NCI-H748 (cell line): ENCODE measurements at regions not wholly inside any gene's neighbourhood (a gene's known extent, or its start where the extent isn't known, plus 50 kb on each side); places are given as distances from the start of the nearest gene placed in this dataset.

Experiments
- DNase-seq: peaks from one replicate; lab custom pipeline; 2025; ENCODE audit not compliant: unreplicated experiment; lab: John Stamatoyannopoulos, UW

DNA sequence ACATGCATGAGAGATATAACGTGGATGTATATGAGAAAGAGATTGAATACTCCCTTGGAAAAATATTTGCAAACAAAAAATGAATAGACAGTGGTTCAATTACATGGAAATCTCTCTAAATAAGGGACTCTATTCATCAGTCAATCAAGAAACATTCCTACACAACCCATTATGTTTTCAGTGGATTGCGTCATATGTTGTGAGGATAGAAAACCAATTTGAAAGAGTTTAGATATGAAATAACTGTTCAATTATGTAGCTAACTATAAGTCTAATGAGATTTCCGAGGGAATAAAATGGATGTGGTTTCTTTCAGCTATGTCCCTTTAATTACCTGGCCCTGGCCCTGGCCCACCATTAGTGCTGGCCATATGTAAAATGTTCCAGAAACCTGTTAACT lies 86.7 kb upstream of the TMCO5A start:
- no peak for DNase-seq

DNA sequence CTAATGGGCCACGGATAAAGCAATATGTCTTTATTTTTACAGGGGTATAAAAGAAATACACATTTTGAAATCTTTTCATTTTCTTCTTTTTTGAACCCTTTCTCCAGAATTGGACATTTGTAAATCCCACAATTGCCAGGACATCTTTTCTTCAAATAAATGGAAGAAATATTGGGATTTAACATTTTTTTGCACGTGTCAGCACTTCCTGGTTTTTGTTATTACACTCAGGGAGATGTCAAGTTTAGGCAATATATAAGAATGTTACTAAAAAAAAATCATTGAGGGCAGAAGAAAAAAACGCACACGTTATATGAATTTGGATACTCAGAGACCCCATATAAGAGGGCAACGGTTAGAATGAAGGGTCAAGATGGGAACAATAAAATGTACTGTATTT lies 78.3 kb upstream of the TMCO5A start:
- DNase-seq, result no peak

GRCh38 chr15:37860896-37861295 lies 73.5 kb upstream of the TMCO5A start:
- DNase-seq, result no peak

DNA sequence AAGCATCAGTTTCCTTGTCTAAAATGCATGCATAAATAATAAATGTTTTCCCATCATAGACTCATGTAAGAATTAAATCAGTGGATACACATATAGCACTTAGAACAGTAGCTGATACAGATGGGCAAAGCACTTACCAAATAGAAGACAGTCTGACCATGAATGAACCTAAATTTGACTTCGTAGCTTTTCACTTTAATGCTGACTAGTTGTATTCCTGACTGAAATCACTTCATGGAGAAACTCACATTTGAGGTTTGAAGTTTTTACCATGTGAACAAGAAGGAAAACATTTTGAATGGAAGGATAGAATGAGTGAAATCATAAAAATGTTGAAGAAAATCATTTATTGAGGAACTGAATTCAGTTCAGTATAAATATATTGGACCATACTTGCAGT lies 68.8 kb upstream of the TMCO5A start:
- DNase-seq, result no peak

- DNase-seq, result no peak
These were observed 63.7 kb upstream of the TMCO5A start for GRCh38 chr15:37870711-37871110.

DNA sequence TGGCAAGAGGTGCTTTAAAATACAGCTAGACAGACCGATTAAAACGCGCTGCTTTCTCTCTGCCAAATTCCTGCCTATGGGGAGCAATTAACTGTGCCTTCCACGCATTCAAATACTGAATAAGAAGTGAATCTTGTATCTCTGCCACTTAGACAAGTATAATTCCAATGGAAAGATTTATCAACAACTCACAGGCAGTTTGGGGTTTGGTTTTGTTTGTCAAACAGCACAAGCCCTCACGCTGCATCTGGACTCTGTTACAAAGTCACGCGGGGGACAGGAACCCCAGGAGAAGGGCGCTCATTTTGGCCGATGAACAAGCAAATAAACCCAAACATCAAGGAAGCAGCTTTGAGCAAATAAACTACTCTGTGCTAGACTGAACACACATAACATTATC lies 61.8 kb upstream of the TMCO5A start:
- no peak for DNase-seq

- DNase-seq, result no peak
These were observed 61.1 kb upstream of the TMCO5A start for GRCh38 chr15:37873336-37873735.

DNA sequence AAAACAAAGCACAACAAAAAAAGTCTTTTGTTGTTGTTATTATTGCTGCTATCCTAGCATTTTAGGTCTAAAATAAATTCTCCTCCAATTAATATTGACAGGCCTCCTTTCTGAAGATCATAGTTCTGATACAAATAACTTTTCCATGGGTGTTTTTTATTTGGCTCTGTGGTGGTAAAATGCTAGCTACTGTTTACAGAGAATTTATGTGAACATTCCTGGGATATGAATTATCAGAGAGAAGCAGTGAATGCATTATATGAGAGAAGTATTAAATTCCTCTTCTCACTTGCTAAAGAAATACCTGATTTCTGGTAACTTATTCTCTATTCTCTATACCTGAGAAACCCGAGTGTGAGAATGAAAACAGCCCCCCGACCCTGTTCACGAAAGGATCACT lies 57.5 kb upstream of the TMCO5A start:
- DNase-seq, result no peak

DNA sequence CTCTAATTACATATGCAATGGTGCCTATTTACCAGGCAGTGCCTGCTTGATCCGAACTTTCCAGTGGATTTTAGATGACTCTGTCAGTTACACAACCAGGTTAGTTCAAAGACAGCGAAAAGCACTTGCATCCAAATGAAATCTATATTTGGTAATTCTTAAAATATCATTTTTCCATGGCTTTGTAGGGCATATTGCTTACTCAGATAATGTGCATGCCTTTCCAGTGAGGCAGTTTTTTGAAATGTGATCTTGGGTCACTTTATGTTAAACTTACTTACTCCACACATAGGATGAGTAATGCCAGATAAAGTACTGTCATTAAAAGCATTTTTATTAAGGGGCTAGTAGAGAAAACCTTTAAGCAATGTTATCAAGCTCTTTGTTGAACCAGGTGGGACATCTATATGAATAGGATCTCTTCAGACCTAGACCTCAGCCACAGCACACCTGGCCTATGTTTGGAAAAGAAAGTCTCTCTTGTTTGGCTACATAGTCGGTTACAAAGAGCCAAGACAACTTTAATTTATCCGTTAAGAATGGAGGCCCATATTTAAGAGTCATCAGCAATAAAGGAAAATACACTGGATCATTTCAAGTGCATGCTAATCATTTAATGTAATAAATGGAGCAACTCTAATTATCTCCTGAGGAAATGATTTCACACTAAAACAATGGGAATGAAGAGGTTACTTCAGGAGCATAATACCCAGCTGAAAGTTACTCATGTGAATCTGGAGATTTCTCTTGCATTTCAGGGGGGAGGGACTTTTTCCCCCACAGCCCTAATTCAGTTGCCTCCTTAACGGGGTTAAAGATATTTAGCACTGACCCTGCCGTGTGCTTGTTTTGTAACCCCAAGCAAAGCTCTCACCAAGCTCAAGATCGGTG lies 56.3 kb upstream of the TMCO5A start:
- no peak for DNase-seq

DNA sequence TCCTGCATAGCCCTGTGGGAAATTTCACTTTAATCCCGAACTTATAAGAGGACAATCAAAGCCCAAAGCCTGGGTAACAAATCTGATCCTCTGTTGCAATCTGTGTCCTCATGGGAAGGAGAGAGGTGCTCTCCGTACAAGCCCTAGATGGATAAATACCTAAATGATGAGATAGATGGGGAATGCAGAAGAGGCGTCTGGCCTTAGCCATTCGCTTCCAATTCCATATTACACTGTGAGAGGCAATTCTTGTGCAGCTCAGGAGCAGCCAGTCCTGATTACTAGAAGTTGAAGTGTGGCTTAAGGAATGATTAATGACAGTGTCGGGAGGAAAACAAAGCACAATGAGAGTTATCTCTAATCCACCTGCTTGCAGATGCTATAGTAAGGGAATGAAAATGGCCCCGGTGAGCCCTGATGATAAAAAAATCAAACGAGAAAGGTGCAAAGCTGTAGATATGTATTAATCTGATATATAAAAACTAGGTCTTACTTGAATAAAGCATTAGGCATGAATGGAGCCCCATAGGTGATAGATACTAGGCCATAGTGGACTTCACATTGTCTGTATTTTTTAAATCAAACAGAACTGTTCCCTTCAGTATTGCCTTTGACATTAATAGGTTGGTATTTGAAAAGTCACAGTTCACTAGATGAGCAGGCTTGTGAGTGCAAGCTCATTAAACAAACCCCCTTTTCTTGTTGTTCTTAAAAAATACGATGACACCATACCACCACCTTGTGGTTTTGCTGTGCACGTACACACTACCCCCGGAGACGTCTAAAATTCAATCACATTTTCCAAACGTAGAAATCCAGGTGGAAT lies 54.2 kb upstream of the TMCO5A start:
- peak; percentile 11 for DNase-seq

DNA sequence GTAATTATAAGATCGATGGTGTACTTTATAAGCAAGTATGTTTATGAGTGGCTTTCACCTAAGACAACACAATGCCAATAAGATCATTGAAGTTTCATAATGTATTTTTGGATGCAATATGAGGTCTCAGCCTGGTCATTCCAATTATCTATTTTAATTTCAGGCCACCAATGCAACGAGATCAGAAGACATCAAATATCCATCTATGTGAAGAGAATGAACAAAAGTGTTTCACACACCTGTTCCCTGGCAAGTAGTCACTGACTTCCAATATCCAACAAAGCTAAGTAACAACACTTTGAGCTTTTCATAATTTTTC lies 53.6 kb upstream of the TMCO5A start:
- DNase-seq, result no peak

DNA sequence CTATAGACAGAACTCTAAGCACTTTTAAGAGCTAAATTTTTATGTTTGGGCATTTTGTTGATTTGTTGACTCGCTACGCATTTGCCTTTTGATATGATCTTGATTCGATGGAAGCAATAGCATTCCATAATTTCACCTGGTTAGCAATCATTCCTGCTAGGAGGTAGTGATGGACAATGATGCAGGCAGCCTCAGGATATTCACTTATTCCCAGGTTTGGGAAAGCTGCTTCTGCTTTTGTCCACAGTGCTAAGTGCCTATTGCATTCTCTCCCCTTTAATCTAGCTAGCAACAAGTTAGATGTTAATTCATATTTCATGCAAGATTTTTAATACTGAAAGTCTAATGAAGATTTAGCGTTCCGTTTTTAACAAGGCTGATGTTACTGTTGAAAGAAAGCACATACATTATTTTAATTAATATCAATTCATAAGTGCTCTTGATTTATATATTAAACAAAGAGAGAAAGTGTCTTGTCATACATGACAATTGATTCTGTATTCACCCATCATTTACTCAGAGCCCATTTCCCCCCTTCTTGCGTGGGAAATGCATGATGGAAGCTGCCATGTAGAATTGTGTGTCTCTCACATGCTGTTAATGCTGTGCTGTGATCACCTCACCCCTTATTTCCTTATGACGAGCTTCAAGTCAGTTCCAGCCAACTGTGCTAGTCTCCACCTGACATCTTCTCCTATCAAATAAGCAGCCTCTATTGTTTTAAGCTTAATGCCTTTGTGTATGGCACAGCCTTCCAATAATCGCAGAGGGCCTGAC lies 53.0 kb upstream of the TMCO5A start:
- DNase-seq, result no peak

DNA sequence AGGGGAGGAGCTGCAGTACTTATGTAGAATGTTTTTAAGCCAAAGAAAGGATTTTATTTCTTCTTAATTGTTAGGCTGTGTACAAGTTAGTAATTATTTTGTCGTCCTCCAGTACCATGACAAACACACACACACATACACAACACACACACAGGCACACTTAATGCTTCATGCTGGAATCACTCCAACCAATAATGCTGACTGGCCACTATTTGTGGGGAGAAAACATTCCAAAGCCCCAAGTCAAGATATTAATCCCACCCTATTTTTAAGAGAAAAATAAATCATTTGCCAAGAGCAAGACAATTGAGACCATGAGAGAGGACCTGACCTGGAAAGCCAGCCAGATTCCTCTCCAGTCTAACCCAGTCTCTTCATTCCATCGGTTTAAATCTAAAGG lies 51.8 kb upstream of the TMCO5A start:
- DNase-seq, result no peak
